ENCODE measurements at regions not wholly inside any gene's neighbourhood (a gene's known extent, or its start where the extent isn't known, plus 50 kb on each side); places are given as distances from the start of the nearest gene placed in this dataset.

DNA sequence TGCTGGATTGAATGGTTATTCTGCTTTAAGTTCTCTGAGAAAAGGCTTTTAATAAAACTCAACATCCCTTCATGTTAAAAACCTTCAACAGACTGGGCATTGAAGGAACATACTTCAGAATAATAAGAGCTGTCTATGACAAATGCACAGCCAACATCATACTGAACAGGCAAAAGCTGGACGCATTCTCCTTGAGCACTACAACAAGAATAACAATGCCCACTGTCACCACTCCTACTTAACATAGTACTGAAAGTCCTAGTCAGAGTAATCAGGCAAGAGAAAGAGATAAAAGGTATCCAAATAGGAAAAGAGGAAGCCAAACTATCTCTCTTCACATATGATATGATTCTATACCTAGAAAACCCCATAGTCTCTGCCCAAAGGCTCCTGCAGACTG lies 641.4 kb downstream of the IRS1 start:
- no peak for TF ChIP-seq POLR2A (IDR thresholded peaks at IDR 0.05)
- TF ChIP-seq, protein P1, sequence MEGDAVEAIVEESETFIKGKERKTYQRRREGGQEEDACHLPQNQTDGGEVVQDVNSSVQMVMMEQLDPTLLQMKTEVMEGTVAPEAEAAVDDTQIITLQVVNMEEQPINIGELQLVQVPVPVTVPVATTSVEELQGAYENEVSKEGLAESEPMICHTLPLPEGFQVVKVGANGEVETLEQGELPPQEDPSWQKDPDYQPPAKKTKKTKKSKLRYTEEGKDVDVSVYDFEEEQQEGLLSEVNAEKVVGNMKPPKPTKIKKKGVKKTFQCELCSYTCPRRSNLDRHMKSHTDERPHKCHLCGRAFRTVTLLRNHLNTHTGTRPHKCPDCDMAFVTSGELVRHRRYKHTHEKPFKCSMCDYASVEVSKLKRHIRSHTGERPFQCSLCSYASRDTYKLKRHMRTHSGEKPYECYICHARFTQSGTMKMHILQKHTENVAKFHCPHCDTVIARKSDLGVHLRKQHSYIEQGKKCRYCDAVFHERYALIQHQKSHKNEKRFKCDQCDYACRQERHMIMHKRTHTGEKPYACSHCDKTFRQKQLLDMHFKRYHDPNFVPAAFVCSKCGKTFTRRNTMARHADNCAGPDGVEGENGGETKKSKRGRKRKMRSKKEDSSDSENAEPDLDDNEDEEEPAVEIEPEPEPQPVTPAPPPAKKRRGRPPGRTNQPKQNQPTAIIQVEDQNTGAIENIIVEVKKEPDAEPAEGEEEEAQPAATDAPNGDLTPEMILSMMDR (IDR thresholded peaks at IDR 0.05): no peak

Data from testis (tissue), 2 donors.